Anterior cingulate cortex (tissue), 58 donors: ENCODE measurements at regions not wholly inside any gene's neighbourhood (a gene's known extent, or its start where the extent isn't known, plus 50 kb on each side); places are given as distances from the start of the nearest gene placed in this dataset.
"Not testable (repeated sequence)": the region's sequence is repeated elsewhere in the genome, so short reads cannot be mapped to it uniquely, and the experiment has no call there.

Experiments used
- DNase-seq, 58 donors: peaks; one replicate each; lab custom pipeline; 2025; lab: John Stamatoyannopoulos, UW

- DNase-seq: no peak
Measured at GRCh38 chr2:240238201-240238600, 97.7 kb upstream of the OTOS start.

- no peak for DNase-seq
Measured at GRCh38 chr2:240238786-240239185, 98.3 kb upstream of the OTOS start.

GRCh38 chr2:240239325-240239724, 98.9 kb upstream of the OTOS start:
- no peak for DNase-seq

DNA sequence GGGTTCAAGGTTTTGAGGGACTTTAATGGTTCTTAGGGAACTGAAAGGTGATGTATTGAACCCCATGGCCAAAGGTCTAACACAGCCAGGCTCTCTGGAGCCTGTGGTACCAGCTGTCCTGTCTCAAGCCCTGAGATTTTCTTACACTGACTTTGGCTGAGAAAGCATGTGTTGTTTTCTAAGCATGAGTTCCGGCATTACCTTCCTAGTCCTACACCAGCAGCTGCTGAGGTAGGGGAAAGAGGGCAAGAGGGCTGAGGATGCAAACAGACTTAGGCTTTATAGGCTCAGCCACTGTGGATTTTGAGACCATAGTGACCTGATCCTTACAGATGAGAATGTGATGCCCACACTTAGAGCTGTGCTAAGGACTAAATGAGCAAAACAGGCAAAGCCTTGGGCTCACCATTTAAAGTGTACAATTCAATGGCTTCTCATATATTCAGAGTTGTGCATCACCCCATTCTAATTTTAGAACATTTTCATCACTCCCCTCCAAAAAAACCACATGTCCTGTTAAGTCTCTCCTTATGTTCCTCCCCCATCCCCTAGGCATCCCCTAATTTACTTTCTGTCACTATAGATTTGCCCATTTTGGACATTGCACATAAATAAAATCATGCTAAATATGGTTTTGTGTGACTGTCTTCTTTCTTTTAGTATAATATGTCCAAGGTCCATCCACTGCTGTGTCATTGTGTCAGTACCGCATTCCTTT, 99.7 kb upstream of the OTOS start:
- DNase-seq: no peak

- DNase-seq: no peak
Measured at GRCh38 chr2:240240781-240241180, 100.3 kb upstream of the OTOS start.

- no peak for DNase-seq
Measured at GRCh38 chr2:240241572-240241971, 101.1 kb upstream of the OTOS start.

- DNase-seq: not testable (repeated sequence)
Measured at GRCh38 chr2:240243049-240243448, 102.6 kb upstream of the OTOS start.

DNA sequence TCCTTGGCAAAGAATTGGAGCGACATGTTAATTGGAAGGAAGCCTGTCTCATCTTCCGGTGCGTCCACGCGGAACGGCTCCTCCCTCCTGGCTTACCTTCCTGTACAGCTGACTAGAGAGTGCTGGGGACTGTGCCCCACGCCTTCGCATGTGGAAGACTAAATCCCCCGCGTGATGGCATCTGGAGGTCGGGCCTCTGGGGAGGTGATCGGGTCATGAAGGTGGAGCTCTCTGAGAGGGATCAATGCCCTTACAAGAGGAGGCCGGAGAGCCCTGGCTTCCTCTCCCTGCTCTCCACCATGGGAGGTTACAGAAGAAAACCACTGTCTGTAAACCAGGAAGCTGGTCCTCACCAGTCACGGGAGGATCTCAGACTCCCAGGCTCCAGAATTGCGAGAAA, 104.1 kb upstream of the OTOS start:
- DNase-seq: no peak

DNA sequence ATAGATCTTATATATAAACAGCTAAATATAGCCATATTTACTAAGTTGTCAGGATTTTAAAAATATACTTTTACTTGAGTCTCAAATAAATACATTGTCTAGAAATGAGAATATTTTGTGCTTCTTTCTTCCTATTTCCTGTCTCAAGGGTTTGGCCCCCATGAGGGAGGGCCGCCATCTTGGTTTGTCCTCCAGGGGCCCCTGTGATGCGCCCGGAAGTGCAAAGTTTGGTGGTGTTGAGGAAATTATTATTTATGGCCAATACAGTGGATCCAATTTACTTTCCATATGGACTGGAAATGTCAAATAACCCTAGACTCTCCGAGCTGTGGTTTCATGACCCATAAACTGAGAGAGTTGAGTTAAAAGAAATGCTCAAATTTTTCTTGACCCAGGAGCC, 104.7 kb upstream of the OTOS start:
- DNase-seq: no peak

- no peak for DNase-seq
Measured at GRCh38 chr2:240245706-240246105, 105.2 kb upstream of the OTOS start.

GRCh38 chr2:240246173-240246820, 105.8 kb upstream of the OTOS start:
- no peak for DNase-seq

- DNase-seq: no peak
Measured at GRCh38 chr2:240247241-240247867, 106.9 kb upstream of the OTOS start.

- DNase-seq: peak in 1 of 58 donors; percentile 80
Measured at GRCh38 chr2:240247868-240248720, 107.6 kb upstream of the OTOS start.

DNA sequence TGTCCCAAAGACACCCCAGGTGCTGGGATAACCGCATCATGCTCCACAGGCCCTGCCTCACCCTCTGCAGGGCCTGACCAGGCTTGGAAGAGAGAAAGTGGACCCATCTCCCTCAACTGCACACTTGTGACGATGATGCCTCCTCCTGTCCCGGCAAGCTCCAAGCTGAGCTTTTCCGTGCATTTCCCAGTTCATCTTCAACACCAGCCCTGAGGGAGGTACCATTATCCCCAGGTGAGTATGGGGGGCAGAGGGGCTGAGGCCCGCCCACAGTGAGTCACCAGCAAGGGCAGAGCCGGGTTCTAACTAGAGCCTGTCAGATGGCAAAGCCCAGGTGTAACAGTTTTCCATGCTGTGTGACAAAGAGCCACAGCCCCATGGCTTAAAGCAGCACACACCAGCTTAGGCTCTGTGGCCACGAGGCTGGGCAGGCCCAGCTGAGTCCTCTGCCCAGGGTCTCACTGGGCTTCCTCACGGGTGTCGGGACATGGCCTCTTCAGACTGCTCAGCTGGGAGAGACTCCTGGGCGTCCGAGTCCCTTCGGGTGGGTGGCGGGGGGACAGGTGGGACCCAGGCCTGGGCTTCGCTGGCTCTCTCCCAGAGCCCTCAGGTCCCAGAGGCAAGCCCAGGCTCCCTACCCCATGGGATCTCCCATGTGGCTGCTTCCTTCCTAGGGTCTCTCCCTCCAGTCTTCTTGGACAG, 108.4 kb upstream of the OTOS start:
- no peak for DNase-seq

DNA sequence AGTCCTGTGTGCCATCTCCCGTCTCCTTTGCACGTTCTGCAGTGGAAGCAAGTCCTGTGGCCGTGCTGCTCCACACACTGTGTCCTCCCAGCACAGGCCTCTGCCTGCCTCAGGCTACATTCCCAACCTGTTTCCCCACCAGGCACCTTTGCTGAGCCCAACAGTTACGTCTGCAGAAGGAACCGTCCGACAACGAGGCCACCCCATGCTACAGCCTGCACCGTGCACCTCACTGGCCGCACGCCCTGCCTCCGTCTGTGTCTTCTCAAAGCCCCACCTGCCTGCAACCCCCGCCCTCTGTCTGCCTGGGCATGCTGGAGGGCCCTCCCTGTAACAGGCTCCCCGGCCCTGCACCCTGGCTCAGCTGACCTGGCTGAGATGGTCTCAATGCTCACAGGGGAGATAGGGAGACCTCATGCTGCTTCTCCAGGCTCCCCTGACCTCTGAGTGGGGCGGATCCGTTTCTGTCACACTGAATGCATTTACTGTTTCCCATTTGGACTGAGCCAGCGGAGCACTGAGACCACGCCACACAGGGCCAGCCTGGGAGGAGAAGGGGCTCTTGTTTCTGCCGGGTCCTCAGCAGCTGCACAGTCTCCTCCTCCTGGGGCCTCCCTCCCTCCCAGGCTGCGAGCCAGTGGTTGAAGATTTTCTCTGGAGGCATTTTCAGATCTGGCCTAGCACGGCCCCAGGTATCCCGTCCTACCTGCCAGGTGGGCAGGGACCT, 109.1 kb upstream of the OTOS start:
- DNase-seq: peak in 31 of 58 donors; percentile 28 to 75 (median 55)

DNA sequence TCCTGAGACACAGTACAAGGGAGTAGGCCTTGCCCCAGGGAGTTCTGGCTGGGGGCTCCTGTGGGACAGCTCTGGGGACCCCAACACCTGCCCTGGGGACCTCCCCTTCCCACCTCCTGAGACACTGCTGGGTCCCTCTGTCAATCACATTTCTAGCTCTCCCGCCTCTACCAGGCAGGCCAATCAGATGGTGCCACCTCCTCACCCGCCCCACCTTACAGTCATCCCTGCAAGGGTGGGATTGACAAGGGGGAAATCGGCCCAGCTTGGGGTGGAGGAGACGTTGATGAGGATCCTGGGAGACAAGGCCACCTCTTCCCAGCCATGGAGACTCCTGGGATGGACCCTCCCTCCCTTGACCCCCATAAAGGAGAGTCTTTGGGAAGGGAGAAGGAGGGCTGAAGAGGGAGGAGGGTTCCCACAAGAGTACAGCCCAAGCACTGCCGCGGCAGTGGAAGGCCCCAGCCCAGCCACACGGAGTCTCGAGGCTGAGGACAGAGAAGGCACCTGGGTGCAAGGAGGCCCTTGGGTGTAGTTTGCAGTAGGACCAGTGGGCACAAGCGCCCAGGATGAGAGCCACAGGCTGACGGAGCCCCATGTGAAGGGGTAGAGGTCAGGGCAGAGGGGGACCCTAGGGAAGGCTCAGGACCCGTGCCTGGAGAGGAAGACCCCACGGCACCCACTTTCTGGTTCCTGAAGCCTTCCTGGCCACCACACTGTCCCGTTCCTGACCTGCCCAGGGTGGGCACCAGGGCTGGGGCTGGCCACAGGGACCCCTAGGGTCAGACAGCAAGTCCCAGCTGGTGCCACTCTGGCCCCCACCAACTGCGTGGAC, 109.9 kb upstream of the OTOS start:
- DNase-seq: no peak

DNA sequence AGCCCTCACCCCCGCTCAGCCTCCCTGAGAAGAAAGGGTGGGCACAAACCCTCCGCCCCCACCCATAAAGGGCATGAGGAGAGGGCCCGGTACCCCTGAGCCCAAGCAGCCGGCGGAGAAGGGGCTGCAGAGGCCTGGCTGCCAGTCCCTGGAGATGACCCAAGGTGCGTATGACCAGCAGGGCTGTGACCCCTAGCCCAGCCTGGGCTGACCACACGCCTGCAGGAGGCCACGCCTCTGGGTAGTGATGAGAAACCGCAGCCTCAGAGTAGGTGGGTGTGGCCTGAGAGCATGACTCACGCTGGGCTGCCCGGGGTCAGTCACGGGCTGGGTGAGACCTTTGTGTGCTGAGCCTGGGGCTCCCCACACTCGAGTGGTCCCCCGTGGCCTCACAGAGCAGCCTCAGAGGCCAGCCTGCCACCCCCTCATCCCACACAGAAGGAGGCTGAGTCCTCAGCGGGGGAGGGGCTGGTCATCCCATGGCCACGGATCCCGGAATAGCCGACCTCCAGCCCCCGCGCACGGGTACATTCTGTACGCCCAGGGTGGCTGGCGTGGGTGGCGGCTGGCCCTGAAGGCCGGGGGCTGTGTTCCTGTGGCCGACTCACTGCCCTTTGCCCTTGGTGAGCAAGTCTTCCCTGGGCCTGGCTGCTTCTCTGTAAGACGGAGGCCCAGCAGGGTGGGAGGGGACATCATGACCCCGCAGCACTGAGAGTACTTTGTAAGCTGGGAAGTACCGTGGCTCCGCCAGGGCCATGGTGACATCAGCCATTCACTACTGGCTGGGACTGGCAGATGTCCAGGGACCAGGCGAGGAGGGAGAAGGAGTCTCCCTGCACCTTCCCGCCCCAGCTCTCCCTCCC, 110.8 kb upstream of the OTOS start:
- peak in 55 of 58 donors; percentile 39 to 96 (median 84) for DNase-seq

DNA sequence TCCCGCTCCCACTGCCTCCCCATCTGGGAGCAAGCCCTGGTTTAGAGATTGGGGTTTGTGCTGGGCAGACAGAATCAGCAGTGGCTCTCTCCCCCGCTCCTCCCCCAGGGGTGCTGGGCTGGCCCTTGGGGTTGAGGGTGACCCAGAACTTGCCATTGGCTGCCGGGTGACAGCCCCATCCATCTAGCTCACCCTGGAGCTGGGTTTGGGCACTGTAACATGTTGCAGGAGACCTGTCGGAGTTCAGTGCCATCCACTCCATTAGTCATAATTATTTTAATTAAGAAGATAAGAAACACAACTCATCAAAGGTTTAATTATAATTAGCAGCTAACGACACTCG, 111.4 kb upstream of the OTOS start:
- no peak for DNase-seq
